Peyer's patch (tissue), 4 donors: ENCODE measurements at regions not wholly inside any gene's neighbourhood (a gene's known extent, or its start where the extent isn't known, plus 50 kb on each side); places are given as distances from the start of the nearest gene placed in this dataset.

Source experiments
- POLR2A ChIP-seq, 2 donors: fragments of 450-650 bp; IDR thresholded peaks; one replicate each; pipeline ENCODE4 v1.5.1; 2017; ENCODE audit warnings: antibody characterized with exemption in 2 of 2, mild to moderate bottlenecking in 2 of 2, moderate library complexity in 2 of 2
- TF ChIP-seq, protein P1 (sequence below), 6 experiments: fragments of 450-650 bp in 4 of 6; fragments of 200-600 bp in 2 of 6; sonication (generic) in 1 of 6; IDR thresholded peaks; one replicate each; pipeline ENCODE4 v1.5.1; 2017 to 2019; ENCODE audit warnings: antibody characterized with exemption in 6 of 6, mild to moderate bottlenecking in 3 of 6, moderate library complexity in 1 of 6

DNA sequence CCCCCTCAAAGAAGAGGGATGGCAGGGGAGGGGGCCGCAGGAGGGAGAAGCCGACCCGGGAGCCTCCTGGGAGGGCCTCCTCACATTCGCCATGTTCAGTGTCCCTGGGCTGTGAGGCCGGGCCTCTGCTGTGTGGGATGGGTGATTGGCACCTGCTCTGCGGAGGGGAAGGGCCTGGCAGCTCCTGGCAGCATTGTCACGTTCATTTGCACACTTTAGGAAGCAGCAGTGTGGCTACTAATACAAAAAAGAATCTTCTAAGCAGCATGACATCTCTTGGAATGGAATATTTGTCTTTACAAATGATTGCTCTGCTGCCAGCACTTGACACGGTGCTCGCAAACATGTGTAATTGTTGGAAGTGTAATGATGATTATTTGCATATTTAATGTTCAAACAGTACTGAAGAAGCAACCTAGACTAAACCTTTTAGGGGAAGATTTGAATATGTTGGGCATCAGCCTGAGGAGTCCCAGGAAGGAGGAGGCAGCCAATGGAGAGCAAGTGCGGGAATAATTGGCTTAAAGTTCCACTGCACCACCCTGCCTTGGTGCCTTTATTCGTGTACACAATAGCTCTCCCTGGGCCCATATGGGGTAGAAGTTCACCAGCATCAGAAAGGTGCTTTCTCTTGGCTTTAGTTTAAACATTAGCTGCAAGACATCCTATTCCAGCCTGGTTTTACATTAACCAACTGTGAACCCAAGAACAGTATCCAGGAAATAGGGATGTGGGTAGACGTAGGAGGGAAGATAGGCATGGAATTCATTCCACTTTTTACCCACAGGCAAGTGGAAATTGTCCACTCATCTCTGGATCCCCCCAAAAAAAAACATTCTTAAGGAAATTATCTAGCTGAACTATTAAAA lies 404.9 kb downstream of the TMEM182 start:
- TF ChIP-seq, protein P1, sequence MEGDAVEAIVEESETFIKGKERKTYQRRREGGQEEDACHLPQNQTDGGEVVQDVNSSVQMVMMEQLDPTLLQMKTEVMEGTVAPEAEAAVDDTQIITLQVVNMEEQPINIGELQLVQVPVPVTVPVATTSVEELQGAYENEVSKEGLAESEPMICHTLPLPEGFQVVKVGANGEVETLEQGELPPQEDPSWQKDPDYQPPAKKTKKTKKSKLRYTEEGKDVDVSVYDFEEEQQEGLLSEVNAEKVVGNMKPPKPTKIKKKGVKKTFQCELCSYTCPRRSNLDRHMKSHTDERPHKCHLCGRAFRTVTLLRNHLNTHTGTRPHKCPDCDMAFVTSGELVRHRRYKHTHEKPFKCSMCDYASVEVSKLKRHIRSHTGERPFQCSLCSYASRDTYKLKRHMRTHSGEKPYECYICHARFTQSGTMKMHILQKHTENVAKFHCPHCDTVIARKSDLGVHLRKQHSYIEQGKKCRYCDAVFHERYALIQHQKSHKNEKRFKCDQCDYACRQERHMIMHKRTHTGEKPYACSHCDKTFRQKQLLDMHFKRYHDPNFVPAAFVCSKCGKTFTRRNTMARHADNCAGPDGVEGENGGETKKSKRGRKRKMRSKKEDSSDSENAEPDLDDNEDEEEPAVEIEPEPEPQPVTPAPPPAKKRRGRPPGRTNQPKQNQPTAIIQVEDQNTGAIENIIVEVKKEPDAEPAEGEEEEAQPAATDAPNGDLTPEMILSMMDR (IDR thresholded peaks at IDR 0.05) = no peak
- no peak for TF ChIP-seq POLR2A (IDR thresholded peaks at IDR 0.05)
